Fibroblast of skin of right quadriceps (primary cell): ENCODE measurements at regions not wholly inside any gene's neighbourhood (a gene's known extent, or its start where the extent isn't known, plus 50 kb on each side); places are given as distances from the start of the nearest gene placed in this dataset.
"Not testable (repeated sequence)": the region's sequence is repeated elsewhere in the genome, so short reads cannot be mapped to it uniquely, and the experiment has no call there.

Source experiments
- DNase-seq: peaks from one replicate; pipeline ENCODE4 v3.0.0-alpha.2; 2013

- no peak for DNase-seq
These were observed 158.3 kb upstream of the WSCD1 start for GRCh38 chr17:5911919-5912318.

GRCh38 chr17:5913032-5913531 is 157.1 kb upstream of the WSCD1 start:
- DNase-seq: no peak

- DNase-seq: no peak
These were observed 156.5 kb upstream of the WSCD1 start for GRCh38 chr17:5913641-5914040.

GRCh38 chr17:5915337-5915736 is 154.8 kb upstream of the WSCD1 start:
- no peak for DNase-seq

GRCh38 chr17:5919089-5919488 is 151.1 kb upstream of the WSCD1 start:
- no peak for DNase-seq

GRCh38 chr17:5921512-5922282 is 148.5 kb upstream of the WSCD1 start:
- DNase-seq: no peak

- DNase-seq: no peak
These were observed 147.7 kb upstream of the WSCD1 start for GRCh38 chr17:5922476-5922875.

- no peak for DNase-seq
These were observed 140.5 kb upstream of the WSCD1 start for GRCh38 chr17:5929721-5930120.

GRCh38 chr17:5930555-5930954 is 139.6 kb upstream of the WSCD1 start:
- DNase-seq: not testable (repeated sequence)

- no peak for DNase-seq
These were observed 138.6 kb upstream of the WSCD1 start for GRCh38 chr17:5931616-5932015.

- no peak for DNase-seq
These were observed 136.7 kb upstream of the WSCD1 start for GRCh38 chr17:5933430-5933829.

GRCh38 chr17:5941258-5941657 is 128.9 kb upstream of the WSCD1 start:
- DNase-seq: no peak

GRCh38 chr17:5942687-5943086 is 127.5 kb upstream of the WSCD1 start:
- no peak for DNase-seq

GRCh38 chr17:5943232-5943631 is 126.9 kb upstream of the WSCD1 start:
- no peak for DNase-seq

GRCh38 chr17:5943982-5944381 is 126.2 kb upstream of the WSCD1 start:
- no peak for DNase-seq

GRCh38 chr17:5947701-5948180 is 122.4 kb upstream of the WSCD1 start:
- no peak for DNase-seq

- DNase-seq: no peak
These were observed 121.4 kb upstream of the WSCD1 start for GRCh38 chr17:5948811-5949210.

GRCh38 chr17:5950878-5951277 is 119.3 kb upstream of the WSCD1 start:
- DNase-seq: no peak

- no peak for DNase-seq
These were observed 118.3 kb upstream of the WSCD1 start for GRCh38 chr17:5951912-5952311.

- no peak for DNase-seq
These were observed 117.7 kb upstream of the WSCD1 start for GRCh38 chr17:5952518-5952917.

- DNase-seq: no peak
These were observed 114.4 kb upstream of the WSCD1 start for GRCh38 chr17:5955764-5956163.

- DNase-seq: no peak
These were observed 111.3 kb upstream of the WSCD1 start for GRCh38 chr17:5958850-5959249.

- no peak for DNase-seq
These were observed 107.8 kb upstream of the WSCD1 start for GRCh38 chr17:5962371-5962770.

- DNase-seq: no peak
These were observed 98.2 kb upstream of the WSCD1 start for GRCh38 chr17:5971969-5972368.

- DNase-seq: no peak
These were observed 96.8 kb upstream of the WSCD1 start for GRCh38 chr17:5973410-5973809.
